Lung microvascular endothelial cell (primary cell): ENCODE measurements at regions not wholly inside any gene's neighbourhood (a gene's known extent, or its start where the extent isn't known, plus 50 kb on each side); places are given as distances from the start of the nearest gene placed in this dataset.
A peak's percentile ranks its signal among the peaks of the same experiment; 100 is the strongest.
"Not testable (repeated sequence)": the region's sequence is repeated elsewhere in the genome, so short reads cannot be mapped to it uniquely, and the experiment has no call there.

Experiments
- DNase-seq, 2 donors: peaks; one replicate each; pipeline versions ENCODE4 v3.0.0 to v3.0.0-alpha.2; 2010; ENCODE audit warnings: low read depth in 2 of 2

- DNase-seq = peak in 1 of 2 donors; percentile 31
These were observed 95.1 kb downstream of the RPAP3 start for GRCh38 chr12:47610686-47611252.

GRCh38 chr12:47609806-47610205, 96.0 kb downstream of the RPAP3 start:
- no peak for DNase-seq

DNA sequence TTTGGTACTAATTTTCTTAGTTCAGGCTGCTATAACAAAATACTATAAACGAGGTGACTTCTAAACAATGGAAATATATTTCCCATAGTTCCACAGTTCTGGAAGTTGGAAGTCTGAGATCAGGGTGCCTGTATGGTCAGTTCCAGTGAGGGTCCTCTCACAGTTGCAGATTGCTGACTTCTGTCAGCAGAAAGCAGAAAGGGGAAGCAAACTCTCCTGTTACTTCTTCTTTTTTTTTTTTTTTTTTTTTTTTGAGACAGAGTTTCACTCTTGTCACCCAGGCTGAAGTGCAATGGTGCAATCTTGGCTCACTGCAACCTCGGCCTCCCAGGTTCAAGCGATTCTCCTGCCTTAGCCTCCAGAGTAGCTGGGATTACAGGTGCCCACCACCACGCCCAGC, 97.2 kb downstream of the RPAP3 start:
- DNase-seq = not testable (repeated sequence)

DNA sequence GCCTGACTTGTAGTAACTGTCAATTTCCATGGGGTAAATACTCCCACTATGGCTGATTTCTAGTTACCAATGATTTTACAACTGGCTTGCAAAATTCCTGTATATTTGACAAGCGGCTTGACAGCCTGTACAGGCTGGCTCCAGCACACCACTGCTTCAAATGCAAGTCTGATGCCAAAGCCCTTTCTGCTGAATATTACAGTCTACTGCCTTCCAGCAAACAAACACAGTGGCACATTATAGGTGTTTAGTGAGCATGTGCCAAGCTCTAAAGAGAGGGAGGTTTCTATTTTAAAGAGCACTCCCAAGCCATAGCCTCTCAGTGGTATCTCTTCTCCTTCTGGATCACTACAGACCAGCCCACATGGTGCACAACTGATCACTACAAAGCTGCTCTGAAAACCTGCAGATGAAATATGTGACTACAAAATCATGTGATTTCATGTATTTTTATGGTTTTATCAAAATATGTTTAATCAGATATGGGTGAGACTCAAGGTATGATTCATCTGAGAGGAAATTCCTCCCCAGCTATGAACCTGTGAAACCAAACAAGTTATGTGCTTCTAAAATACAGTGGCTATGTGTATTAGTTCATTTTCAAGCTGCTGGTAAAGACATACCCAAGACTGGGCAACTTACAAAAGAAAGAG, 101.5 kb downstream of the RPAP3 start:
- DNase-seq = peak; percentile 11 to 60

DNA sequence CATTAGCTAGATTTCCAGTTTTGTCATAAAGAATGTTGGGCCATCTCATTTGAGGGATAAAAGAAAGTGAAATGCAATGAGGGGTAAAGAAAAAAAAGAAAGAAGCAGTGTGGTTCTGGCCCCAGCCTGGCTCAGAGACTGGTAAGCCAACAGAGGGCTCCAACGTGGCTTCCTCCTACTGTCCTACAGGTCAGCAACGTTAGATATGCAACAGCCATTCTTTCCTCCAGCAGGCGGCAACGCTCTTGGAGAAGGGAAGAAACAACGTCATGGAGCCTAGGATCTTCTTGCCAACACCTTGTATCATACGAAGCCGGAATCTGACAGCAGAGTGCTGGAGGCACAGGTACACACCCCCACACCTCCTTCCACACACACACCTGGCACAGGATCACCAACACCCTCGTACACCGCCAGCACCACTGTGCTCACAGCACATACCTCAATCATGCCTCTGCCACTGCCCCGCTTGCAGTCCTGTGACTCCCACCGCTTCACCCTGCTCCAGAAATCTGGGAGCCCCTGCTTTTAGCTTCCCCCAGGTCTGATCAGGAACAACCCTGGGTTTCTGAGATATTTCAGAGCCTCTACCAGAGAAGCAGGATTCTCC, 102.8 kb downstream of the RPAP3 start:
- DNase-seq = no peak

DNA sequence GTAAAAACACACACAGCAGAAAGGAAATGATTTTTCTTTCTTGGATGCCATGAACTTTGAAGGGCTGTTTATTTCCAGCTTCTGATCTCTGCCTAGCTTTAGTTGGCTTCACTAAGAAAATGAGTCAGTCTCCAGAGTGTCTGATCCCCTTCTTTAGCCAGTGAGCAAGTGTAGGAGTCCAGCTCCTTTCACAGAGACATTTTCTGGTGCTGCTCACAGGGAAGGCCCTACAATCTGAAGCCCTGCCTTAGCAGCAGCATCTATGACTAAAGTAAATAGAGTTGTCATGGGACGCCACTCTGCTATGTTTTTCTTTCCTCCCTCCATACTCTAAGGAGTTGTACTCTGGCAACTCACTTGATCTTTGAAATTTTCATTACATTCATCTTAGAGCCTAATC, 103.5 kb downstream of the RPAP3 start:
- peak in 1 of 2 donors; percentile 38 for DNase-seq

GRCh38 chr12:47601071-47601470, 104.8 kb downstream of the RPAP3 start:
- no peak for DNase-seq

- DNase-seq = no peak
These were observed 114.0 kb downstream of the RPAP3 start for GRCh38 chr12:47591795-47592194.

DNA sequence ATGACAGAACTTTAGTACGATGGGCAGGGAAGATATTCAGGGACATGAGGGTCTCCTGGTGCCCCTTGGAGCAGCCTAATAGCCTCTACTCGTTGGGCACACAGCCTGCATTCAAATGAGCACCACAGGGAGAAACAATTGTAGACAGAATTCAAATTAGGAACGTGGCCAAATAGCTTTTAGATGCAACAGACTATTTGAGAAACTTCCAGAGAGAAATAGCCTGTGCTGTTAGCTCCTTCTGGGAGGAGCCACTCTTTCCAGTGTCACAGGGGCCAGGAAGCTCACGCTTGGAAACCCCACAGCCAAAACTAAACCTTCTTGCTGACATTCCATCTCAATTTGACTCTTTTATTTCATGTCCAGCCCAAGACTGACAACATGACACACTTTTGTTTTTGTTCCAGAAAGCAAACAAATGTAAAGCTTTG, 114.5 kb downstream of the RPAP3 start:
- no peak for DNase-seq

DNA sequence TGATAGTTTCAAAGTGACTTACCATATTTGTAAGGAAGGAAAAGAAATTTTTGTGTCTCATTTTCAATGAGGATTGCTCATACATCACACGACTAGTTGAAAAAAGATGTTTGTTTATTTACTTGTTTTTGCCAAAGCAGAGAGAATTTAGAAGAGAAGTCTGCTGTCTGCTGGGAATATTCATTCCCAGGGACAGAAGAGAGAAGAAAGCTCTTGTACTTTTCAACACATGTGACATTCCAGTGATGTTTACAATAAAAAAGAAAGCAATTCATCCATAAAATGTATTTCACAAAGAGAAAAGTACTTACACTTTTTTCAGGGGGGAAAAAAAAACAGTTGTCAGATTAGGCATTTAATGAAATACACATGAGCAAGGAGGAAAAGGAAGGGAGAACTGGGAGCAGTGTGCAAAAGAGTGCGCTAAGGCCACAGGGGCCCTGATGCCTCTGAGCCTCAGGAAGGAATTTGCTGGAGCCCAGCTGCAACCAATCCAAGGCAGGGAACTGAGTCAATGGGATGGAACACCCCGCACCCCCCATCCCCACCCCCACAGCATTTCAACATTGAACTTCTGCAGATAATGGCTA, 115.0 kb downstream of the RPAP3 start:
- no peak for DNase-seq

DNA sequence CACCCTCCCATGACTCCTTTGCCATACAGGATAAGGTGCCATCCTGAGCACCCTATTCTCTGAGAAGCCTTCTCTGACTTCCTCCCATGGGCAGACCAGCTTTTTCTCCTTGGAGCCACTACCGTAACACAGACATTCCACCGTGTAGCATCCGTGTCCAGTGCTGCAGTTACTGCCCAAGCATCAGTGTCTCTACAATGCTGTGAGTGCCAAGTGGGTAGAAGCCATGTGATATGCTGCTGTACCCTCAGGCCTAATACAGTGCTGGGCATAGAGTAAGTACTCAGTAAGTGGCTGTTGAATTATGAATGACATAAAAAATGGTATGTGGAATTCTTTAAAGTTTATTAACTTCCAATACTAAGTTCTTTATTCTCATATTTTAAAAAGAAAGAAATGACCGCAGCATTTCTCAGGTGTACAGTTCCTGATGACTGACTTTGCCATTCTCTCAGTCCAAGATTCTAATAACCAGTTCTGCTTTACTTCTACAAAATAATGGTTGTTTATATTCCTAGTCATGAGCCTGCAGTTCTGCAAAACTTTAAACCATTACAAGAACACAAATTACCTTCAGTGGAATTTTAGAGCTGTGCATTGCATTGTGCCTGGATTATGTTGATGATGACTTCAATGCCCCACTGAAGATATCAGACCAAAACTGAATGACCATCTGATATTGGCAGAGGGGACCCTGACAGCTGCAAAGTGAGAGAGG, 118.7 kb downstream of the RPAP3 start:
- no peak for DNase-seq

DNA sequence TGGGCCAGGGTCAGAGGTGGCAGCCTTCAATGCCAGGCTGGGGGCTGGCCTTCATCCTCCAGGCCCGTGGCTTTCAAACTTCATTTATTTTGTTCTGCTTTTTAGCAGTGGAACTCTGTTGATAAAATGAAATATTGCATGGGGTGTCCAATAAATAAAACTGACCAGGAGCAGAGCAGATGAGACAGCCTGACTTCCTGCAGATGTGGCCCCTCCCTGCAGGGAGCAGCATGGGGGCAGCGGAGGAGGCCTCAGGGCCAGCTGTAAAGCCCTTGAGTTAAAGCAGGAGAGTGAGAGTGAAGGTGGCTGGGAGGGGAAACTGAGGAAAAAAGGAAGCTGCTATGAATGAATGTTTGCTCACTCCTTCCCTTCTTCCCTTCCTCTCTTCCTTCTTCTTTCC, 120.3 kb downstream of the RPAP3 start:
- DNase-seq = no peak

GRCh38 chr12:47578836-47579235, 127.0 kb downstream of the RPAP3 start:
- no peak for DNase-seq

DNA sequence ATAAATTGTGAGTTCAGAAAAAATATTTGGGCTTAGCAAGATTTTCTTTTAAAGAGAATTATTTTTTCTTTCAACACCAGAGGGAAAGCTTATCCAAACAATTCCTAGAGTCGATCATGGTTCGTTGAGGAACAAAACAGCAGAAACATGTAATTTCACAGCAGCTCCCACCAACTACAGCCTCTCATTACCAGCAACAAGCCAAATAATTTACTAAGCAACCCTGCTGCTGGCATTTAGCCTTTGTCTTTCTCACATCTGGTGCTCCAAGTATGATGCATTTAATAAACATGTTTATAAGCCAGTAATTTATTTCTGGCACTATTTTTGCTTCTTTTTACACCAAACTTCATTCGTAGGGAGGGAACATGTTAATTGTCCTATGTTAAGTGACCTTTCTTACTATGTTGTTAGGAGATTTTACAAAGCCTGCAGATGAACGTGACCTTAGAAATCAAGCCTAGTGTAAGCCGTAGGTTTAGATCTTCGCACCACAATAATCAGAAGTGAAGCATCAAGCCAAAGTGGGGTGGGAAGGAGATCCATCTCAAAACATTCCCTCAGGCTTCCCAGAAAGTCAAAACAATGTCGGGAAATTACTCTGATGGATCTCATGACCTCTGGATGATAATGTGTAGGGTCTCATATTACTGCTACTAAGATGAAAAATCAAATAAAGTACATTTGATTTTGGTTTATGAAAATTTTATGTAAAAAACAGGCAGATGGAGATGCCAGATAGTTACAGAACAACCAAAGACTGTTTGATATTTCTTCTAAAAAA, 128.4 kb downstream of the RPAP3 start:
- no peak for DNase-seq

DNA sequence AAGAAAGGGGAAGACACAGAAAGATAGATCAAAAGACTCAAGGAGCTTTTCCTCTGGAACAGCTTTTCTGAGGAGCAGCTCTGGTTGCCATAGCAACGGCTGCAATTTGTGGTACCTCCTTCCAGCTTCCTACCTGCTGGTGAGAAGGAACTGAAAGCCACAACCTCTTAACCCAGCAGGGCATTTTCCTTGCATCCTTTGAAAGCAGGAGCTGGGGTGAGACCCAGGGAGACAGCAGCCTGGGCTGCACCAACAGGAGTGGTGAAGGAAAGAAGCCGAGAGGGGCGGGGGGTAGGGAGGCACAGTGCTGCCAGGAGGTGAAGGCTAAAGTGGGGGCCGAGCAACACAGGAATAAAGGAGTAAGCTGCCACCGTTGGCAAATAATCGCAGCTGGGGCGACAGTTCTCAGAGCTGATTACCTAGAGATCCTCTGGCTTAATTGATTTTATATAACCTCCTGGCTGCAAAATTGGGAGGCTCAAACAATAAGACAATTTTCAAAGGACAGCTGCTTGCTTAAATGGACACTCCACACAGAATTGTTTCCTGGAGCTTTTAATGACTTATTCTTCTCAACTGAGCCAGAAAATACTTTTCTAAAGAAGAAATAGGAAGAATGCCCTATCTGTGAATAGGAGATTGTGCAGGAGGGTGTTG, 129.4 kb downstream of the RPAP3 start:
- no peak for DNase-seq

GRCh38 chr12:47574252-47575021, 131.4 kb downstream of the RPAP3 start:
- no peak for DNase-seq

GRCh38 chr12:47573146-47573659, 132.6 kb downstream of the RPAP3 start:
- no peak for DNase-seq

- no peak for DNase-seq
These were observed 135.7 kb downstream of the RPAP3 start for GRCh38 chr12:47570151-47570550.

DNA sequence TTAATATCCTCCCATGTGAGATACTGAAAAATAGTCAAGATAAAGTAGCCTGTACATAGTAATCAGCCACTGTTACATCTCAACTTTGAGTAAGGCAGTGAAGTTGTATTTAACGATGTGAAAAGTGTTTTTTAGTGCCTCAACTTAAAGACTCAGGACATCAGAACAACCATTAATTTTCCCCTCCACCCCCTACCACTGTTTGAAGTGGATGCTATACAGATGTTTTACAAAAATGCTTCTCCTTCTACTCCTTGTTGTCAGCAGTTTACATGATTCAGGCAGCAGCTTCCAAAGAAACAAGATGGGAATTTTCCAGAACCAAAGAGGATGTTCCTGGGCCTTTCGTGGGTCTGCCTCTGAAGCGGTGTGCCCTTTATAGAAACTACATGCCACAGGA, 143.6 kb downstream of the RPAP3 start:
- DNase-seq = no peak

DNA sequence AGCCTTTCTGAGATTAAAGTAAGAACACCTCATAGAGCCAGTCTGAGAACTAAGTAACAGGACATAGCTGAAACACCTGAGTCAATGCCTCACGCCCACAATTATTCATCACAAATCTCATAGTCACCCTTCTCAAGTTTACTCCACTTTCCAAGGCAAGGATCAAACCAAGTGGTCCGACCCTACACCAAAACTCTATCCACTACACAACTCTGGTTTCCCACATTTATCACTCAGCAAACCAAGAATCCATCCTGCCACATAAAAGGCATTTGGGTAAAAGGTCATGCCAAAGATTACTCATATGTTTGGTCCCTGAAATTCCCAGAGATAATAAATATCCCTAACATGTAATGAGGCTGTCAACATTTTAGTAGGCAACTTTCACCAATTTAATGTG, 144.1 kb downstream of the RPAP3 start:
- no peak for DNase-seq
